H7 (cell line): ENCODE measurements at regions not wholly inside any gene's neighbourhood (a gene's known extent, or its start where the extent isn't known, plus 50 kb on each side); places are given as distances from the start of the nearest gene placed in this dataset.

Experiments
- DNase-seq: peaks from one replicate; pipeline ENCODE4 v3.0.0; 2012
- H3K27me3 ChIP-seq: 2 replicates; pipeline ENCODE4 v1.6.0; 2011; ENCODE audit warnings: mild to moderate bottlenecking, low read length; ENCODE audit not compliant: control insufficient read depth, insufficient read depth
- H3K36me3 ChIP-seq: replicated peaks from 2 replicates; pipeline ENCODE4 v1.5.1; 2011; ENCODE audit warnings: low read length; ENCODE audit not compliant: control insufficient read depth, insufficient read depth
- H3K4me3 ChIP-seq: 2 replicates; pipeline ENCODE4 v1.5.1; 2011; ENCODE audit warnings: low read depth, mild to moderate bottlenecking, control low read depth, low read length, moderate library complexity; ENCODE audit not compliant: insufficient read depth

- DNase-seq, result no peak
- H3K27me3 ChIP-seq, result no peaks in the 10 kb centered on the region
- H3K36me3 ChIP-seq, result no peaks in the 10 kb centered on the region
- no peak overlapping the region for H3K4me3 ChIP-seq
Measured at GRCh38 chr16:17885659-17886207, 415.0 kb upstream of the XYLT1 start.

GRCh38 chr16:17877821-17878360 lies 407.1 kb upstream of the XYLT1 start:
- no peak for DNase-seq

GRCh38 chr16:17866996-17867395 lies 396.2 kb upstream of the XYLT1 start:
- Histone ChIP-seq H3K4me3 (no peak overlapping the region), H3K27me3 (no peaks in the 10 kb centered on the region), H3K36me3 (no peaks in the 10 kb centered on the region)
- no peak for DNase-seq

More at GRCh38 chr16:17877821-17878360, 407.1 kb upstream of the XYLT1 start:
- H3K27me3 ChIP-seq, result no peaks in the 10 kb centered on the region
- no peak overlapping the region for H3K4me3 ChIP-seq
- H3K36me3 ChIP-seq, result no peaks in the 10 kb centered on the region

- no peak for DNase-seq
- H3K36me3 ChIP-seq, result no peaks in the 10 kb centered on the region
- H3K27me3 ChIP-seq, result no peaks in the 10 kb centered on the region
- no peak overlapping the region for H3K4me3 ChIP-seq
Measured at GRCh38 chr16:17861981-17862479, 391.3 kb upstream of the XYLT1 start.

GRCh38 chr16:17858061-17858460 lies 387.3 kb upstream of the XYLT1 start:
- no peak overlapping the region for H3K4me3 ChIP-seq
- no peak for DNase-seq
- H3K27me3 ChIP-seq, result no peaks in the 10 kb centered on the region
- H3K36me3 ChIP-seq, result no peaks in the 10 kb centered on the region

DNA sequence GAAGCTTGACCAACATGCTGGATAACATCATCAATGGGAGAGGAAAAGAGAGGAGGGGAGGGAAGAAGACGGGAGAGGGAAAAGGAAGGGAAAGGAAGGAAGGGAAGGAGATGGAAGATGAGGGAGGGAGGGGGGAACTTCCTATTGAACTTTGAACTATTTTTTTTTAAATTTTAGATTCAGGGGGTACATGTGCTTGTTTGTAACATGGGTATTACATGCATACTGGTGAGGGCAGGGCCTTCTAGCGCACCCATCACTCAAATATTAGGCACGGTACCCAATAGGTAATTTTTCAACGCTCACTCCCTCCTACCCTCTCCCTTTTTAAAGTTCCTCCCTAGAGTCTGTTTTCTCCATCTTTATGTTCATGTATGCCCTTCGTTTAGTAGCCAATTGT lies 383.2 kb upstream of the XYLT1 start:
- H3K27me3 ChIP-seq, result no peaks in the 10 kb centered on the region
- H3K36me3 ChIP-seq, result no peaks in the 10 kb centered on the region
- DNase-seq, result no peak
- no peak overlapping the region for H3K4me3 ChIP-seq

DNA sequence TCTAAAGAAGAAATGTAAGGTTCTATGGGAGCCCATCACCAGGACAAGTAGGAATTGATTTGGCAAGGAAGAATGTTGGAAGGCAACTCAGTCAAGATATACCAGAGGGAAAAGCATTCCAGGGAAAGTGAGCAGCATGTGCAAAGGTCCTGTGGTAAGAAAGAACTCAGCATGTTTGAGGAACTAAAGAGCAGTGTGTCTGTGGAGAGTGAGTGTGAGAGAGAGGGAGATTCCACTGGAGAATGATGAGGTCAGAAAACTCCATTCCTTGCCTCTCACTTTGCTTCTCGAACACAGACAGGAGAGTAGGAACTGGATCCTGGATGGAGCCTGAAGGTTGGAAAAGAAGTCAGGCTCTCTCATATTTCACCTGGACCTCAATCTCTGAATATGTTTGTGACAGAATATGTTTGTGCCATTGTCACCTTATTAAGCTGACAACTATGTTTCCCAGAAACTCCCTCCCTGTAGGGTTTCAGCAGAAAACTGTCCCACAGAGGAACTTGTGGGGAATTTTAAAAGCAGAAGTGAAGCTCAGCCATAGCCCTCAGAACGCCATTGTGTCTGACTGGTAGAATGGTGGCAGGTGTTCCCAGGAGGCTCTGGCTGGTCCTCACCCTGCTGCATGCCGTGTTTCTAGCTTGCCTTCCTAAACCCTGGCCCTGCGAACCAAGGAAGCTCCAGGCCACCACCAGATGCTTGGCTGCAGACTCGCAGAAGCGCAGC lies 382.4 kb upstream of the XYLT1 start:
- DNase-seq, result no peak
- H3K4me3 ChIP-seq, result no peak overlapping the region
- H3K36me3 ChIP-seq, result no peaks in the 10 kb centered on the region
- H3K27me3 ChIP-seq, result no peaks in the 10 kb centered on the region

DNA sequence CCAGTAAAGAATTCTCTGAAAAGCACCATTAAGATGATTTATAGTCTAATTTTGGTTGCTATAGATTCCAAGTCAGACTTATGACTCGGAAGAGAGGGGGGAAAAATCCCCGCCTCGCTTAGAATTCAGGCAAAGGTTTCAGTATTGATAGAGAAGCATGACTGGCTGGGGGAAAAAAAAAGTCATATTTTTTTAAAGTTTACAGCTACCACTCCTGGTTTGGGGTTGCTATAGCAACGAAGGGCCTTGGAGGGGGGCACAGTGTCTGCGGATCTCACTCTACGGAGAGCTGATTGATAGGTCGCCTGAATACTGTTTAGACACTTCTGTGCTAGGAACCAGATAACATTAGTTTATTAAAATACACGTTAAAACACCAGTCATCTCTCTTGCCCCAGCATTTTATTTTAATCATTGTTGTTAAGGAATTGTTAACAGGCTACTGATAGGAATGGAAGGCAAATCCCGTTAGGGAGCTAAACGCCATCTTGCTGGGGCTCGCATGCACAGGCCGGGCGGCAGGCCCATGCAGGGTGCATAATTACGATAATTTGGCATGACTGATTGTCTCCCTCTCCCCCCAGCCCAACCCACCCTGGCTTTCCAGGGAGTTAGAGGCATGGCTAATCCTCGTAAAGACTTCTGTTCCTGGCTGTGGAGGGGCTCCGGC lies 380.0 kb upstream of the XYLT1 start:
- Histone ChIP-seq H3K36me3 (no peaks in the 10 kb centered on the region), H3K4me3 (no peak overlapping the region), H3K27me3 (no peaks in the 10 kb centered on the region)
- no peak for DNase-seq

DNA sequence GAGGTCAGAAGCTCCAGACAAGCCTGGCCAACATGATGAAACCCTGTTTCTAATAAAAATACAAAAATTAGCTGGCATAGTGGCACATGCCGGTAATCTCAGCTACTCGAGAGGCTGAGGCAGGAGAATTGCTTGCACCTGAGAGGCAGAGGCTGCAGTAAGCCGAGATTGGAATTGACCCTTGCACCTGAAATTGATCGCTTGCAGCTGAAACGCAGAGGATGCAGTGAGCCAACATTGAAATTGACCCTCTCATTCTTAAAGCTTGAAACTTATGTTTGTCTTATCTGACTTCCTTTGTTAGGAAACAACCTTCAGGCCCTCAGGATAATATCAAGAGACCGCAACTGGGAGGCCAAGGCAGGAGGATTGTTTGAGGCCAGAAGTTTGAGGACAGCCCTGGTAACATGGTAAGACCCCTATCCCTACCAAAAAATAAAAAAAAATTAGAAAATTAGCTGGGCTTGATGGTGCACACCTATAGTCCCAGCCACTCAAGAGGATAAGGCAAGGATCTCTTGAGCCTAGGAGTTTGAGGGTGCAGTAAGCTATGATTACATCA lies 376.6 kb upstream of the XYLT1 start:
- Histone ChIP-seq H3K4me3 (no peak overlapping the region), H3K27me3 (no peaks in the 10 kb centered on the region), H3K36me3 (no peaks in the 10 kb centered on the region)
- no peak for DNase-seq

DNA sequence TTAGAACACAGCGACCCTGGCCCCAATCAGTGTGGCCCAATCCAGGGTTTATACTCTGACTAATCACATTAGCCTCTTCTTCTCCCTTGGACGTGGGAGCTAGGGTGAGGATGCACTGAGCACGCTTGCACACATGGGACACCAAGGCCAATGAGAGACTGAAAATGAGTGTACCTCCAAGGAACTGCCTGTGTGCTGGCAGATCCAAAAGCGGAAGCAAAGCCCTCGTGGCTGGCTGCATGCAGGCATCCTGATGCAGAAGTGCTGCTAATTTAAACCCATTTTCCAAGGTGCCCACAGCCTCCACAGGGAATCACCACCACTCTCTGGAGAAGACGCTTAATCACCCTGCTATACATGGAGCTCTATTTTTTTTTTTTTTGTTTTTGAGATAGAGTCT lies 375.3 kb upstream of the XYLT1 start:
- no peaks in the 10 kb centered on the region for H3K27me3 ChIP-seq
- no peak for DNase-seq
- H3K4me3 ChIP-seq, result no peak overlapping the region
- no peaks in the 10 kb centered on the region for H3K36me3 ChIP-seq

DNA sequence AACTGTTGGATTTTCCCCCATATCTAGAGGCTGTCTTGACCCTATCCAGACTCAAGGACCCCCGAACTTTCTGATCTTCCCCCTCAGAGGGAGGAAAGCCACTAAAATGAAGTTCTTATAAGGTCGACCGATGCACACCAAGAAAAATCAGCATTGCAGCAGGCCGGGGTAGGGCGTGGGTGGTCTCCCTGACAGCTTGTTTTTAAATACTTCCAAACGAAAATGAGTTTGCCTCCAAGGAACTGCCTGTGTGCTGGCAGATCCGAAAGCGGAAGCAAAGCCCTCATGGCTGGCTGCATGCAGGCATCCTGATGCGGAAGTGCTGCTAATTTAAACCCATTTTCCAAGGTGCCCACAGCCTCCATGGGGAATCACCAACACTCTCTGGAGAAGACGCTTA lies 374.3 kb upstream of the XYLT1 start:
- no peak overlapping the region for H3K4me3 ChIP-seq
- H3K27me3 ChIP-seq, result no peaks in the 10 kb centered on the region
- DNase-seq, result no peak
- H3K36me3 ChIP-seq, result no peaks in the 10 kb centered on the region

GRCh38 chr16:17843905-17844304 lies 373.1 kb upstream of the XYLT1 start:
- Histone ChIP-seq H3K27me3 (no peaks in the 10 kb centered on the region), H3K36me3 (no peaks in the 10 kb centered on the region), H3K4me3 (no peak overlapping the region)
- DNase-seq, result no peak

DNA sequence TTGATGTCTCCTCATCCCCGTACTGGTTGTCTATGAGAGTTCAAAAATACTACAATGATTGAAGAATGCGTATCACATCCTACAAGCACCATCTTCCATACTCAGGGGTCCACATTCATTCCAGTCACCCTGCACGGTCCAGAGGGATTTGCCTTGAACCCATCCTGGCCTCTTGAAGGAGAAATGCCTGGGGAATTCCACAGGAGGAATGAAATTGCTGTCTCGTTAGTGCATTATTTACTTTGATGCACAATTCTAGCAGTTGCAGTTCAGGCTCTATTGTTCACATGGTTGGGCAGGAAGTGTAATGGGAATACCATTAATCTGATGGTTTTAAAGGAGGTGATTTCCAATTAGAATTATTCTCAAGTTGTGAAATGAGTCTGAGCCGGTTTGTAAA lies 369.1 kb upstream of the XYLT1 start:
- DNase-seq, result no peak
- H3K27me3 ChIP-seq, result no peaks in the 10 kb centered on the region

DNA sequence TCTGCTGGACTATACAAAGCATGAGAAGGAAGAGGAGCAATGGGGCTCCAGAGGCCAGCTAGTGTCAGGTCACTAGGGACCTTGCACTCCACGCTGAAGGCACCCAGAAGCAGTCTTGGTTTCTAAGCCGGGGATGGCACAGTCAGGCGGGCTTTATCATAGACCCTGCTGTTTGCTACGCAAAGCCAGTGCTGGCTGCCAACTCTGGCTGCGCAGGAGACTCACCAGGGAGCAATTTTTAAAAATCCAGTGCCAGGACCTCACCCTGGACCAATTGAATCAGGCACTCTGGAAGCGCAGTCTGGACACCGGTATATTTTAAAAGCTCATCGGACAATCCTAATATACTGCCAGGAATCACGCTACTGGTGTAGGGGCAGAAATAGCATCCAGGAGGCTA lies 368.5 kb upstream of the XYLT1 start:
- no peak for DNase-seq
- H3K36me3 ChIP-seq, result no peaks in the 10 kb centered on the region
- no peak overlapping the region for H3K4me3 ChIP-seq

More for the DNA sequence above, 369.1 kb upstream of the XYLT1 start:
- Histone ChIP-seq H3K36me3 (no peaks in the 10 kb centered on the region), H3K4me3 (no peak overlapping the region)

More for the DNA sequence above, 368.5 kb upstream of the XYLT1 start:
- H3K27me3 ChIP-seq, result no peaks in the 10 kb centered on the region
